RWPE1 (cell line): ENCODE measurements at regions not wholly inside any gene's neighbourhood (a gene's known extent, or its start where the extent isn't known, plus 50 kb on each side); places are given as distances from the start of the nearest gene placed in this dataset.

Experiments
- CTCF ChIA-PET: fragments of 350-600 bp; sonication (Branson Sonifier 250); formaldehyde crosslinking; extraction: SDS; loops from one replicate; lab custom pipeline; 2021; lab: Yijun Ruan, JAX
- POLR2A ChIA-PET: fragments of 400-600 bp; formaldehyde crosslinking; extraction: SDS; loops from one replicate; lab custom pipeline; 2020; ENCODE audit warnings: antibody characterized with exemption; ENCODE audit not compliant: low non-redundant PET; lab: Yijun Ruan, JAX
- DNase-seq: peaks from one replicate; pipeline ENCODE4 v3.0.0; 2012; ENCODE audit warnings: low spot score
- H3K27ac ChIP-seq: fragments of 450-650 bp; 2 replicates; pipeline ENCODE4 v1.5.1; 2017
- CTCF ChIP-seq: fragments of 450-650 bp; conservative IDR thresholded peaks from 2 replicates; pipeline ENCODE4 v1.5.1; 2017; ENCODE audit warnings: low read depth, mild to moderate bottlenecking

DNA sequence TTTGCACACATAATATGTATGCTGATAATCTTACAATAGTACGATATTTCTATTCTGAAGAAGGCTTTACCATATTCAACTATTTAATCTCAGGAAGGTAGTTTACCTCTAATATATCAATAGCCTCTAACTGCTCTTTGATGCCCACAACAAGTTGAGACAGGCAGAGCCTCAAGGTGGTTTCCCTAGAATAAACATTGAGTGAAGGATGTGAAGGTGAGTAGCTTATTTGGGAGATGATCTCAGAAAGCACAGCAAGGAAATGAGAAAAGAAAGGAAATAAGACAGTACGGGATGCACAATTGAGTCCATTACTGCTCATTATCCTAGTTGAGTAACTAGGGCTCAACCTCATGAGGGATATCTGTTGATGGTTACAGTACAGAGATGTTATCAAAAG lies 638.4 kb downstream of the MAFB start:
- POLR2A ChIA-PET: no interaction called here
- TF ChIP-seq CTCF: no peak
- DNase-seq: no peak
- H3K27ac ChIP-seq: no peak overlapping the region
- CTCF ChIA-PET: no interaction called here

DNA sequence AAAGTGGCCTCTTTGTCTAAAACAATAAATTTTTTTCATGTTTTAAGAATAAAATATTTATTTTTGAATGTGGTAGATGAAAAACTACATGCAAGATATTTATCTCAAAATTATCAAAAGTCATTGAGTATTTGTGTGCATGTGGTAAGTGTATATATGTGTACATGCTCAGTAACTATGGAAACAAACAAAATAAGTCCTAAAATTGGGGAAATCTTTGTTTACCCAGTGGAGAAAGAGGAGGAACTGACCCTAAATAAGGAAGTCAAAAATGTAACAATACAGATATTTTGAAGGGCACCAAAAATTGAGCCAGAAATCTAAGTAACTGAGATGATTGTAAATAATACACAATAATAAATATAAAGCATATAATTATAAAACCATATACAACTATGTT lies 639.2 kb downstream of the MAFB start:
- no peak for DNase-seq
- CTCF ChIA-PET: no interaction called here
- TF ChIP-seq CTCF: no peak

GRCh38 chr20:40046703-40047102 lies 642.3 kb downstream of the MAFB start:
- no peak overlapping the region for H3K27ac ChIP-seq
- DNase-seq: no peak
- TF ChIP-seq CTCF: no peak
- ChIA-PET POLR2A (no interaction called here), CTCF (no interaction called here)

More for the DNA sequence above, 639.2 kb downstream of the MAFB start:
- no peak overlapping the region for H3K27ac ChIP-seq
- POLR2A ChIA-PET: no interaction called here

- H3K27ac ChIP-seq: no peak overlapping the region
- DNase-seq: no peak
- ChIA-PET CTCF (interaction anchor here (0.7 kb wide), 2 partner anchors 77 to 213 kb away, joined by 3 to 6 read pairs; no protein-coding TSS in a partner anchor), POLR2A (no interaction called here)
- TF ChIP-seq CTCF: no peak
Measured at GRCh38 chr20:40037511-40037910, 651.5 kb downstream of the MAFB start.

DNA sequence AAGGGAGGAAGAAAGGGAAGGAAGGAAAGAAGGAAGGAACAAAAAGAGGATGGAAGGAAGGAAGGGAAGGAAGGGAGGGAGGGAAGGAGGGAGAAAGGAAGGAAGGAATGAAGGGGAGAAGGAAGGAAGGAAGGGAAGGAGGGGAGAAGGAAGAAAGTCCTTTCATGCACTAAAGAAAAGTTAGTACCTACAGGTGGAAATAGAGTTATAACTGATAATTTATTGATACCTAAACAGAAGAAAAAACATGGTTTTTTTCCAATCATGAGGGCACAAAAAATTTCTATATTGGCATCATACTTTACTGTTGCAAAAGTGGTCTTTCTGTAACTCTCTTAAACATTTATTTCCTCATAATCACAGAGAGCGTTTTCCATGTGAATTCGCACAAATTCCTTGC lies 659.4 kb downstream of the MAFB start:
- CTCF ChIA-PET: no interaction called here
- H3K27ac ChIP-seq: no peak overlapping the region
- TF ChIP-seq CTCF: no peak
- DNase-seq: no peak
- POLR2A ChIA-PET: no interaction called here

DNA sequence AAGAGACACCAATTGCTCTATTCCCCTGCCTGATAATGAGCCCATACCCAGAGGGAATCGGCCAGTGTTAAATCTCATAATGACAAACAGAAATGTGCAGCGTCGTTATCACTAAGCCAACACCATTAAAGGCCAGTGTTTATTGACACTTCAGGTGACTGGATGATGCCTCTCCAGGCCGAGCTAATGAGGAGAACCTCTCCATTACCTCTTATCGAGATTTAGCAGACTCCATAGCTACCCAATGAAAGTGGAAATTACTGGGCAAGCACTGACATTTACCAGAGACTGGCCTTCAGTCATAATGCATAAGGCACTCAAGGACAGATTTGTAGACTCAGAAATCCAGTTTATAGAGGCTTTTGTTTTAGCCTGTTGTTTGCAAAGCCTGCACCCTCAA lies 669.5 kb downstream of the MAFB start:
- no peak for DNase-seq
- no peak for TF ChIP-seq CTCF
- ChIA-PET POLR2A (no interaction called here), CTCF (no interaction called here)
- no peak overlapping the region for H3K27ac ChIP-seq

DNA sequence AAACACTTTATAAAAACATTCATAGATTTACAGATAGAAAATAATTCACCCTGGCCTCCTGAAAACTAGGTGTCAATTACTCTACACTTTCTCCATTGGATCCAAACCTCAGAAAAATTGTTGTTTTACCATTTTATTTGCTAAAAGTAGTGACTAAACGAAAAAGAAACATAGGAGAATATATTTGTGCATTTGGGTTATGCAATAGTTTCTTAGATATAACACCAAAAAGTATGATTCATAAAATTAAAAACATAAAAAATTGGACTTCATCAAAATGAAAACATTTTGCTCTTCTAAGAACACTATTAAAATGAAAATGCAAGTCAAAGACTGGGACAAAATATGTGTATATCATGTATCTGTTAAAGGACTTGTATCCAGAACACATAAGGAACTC lies 671.3 kb downstream of the MAFB start:
- DNase-seq: no peak
- TF ChIP-seq CTCF: no peak
- ChIA-PET POLR2A (no interaction called here), CTCF (no interaction called here)
- no peak overlapping the region for H3K27ac ChIP-seq
